ENCODE measurements at regions not wholly inside any gene's neighbourhood (a gene's known extent, or its start where the extent isn't known, plus 50 kb on each side); places are given as distances from the start of the nearest gene placed in this dataset.

- ChIA-PET CTCF (no interaction called here), POLR2A (no interaction called here)
- Mint-ChIP-seq H3K4me3 (no peak overlapping the region), H3K36me3 (ENCODE audit: low read depth) (no peaks in the 10 kb centered on the region), H3K9me3 (ENCODE audit: insufficient read depth) (no peaks in the 10 kb centered on the region), H3K4me1 (ENCODE audit: low read depth) (no peaks in the 10 kb centered on the region), H3K27ac (no peak overlapping the region), H3K27me3 (ENCODE audit: low read depth) (no peaks in the 10 kb centered on the region)
- no peak for DNase-seq
- ATAC-seq, result no peak
Measured at GRCh38 chr9:119086590-119086989, 282.6 kb downstream of the BRINP1 start.

DNA sequence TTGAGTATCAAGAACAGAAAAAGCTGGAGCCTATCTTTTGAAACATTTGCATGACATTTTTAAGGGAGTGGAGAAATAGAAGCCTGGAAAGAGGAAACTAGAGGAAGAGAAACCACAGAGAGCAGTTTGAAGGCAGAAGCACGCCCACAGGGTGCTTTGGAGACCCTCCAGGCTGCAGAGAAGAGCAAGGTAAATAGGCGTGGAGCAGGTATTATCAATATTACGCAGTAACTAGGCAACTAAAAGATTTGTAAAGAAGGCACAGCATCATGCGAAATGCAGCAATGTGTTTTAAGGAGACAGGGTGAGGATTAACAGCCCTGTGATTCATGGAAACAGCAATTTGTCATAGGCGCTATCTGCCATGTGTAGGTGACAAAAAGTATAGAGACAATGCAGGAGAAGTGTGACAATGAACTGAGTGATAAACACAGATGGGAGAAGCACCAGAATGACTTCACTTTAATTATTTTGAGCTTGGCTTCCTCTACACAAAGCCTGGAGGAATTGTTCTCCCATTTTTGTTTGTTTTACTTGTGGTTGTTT, 281.2 kb downstream of the BRINP1 start:
- H3K4me1 Mint-ChIP-seq (ENCODE audit: low read depth), result no peaks in the 10 kb centered on the region
- ChIA-PET POLR2A (no interaction called here), CTCF (no interaction called here)
- ATAC-seq, result no peak
- no peak for DNase-seq
- H3K4me3 Mint-ChIP-seq, result no peak overlapping the region
- H3K36me3 Mint-ChIP-seq (ENCODE audit: low read depth), result no peaks in the 10 kb centered on the region
- H3K27ac Mint-ChIP-seq, result no peak overlapping the region
- no peaks in the 10 kb centered on the region for H3K27me3 Mint-ChIP-seq (ENCODE audit: low read depth)
- H3K9me3 Mint-ChIP-seq (ENCODE audit: insufficient read depth), result no peaks in the 10 kb centered on the region

- POLR2A ChIA-PET, result no interaction called here
- H3K4me1 Mint-ChIP-seq (ENCODE audit: low read depth), result no peaks in the 10 kb centered on the region
- CTCF ChIA-PET, result no interaction called here
- no peak for DNase-seq
- ATAC-seq, result no peak
- no peaks in the 10 kb centered on the region for H3K9me3 Mint-ChIP-seq (ENCODE audit: insufficient read depth)
- H3K4me3 Mint-ChIP-seq, result no peak overlapping the region
- H3K27me3 Mint-ChIP-seq (ENCODE audit: low read depth), result no peaks in the 10 kb centered on the region
- H3K36me3 Mint-ChIP-seq (ENCODE audit: low read depth), result no peaks in the 10 kb centered on the region
- H3K27ac Mint-ChIP-seq, result no peak overlapping the region
Measured at GRCh38 chr9:119091074-119091473, 278.2 kb downstream of the BRINP1 start.

GRCh38 chr9:119092125-119092524, 277.1 kb downstream of the BRINP1 start:
- POLR2A ChIA-PET, result no interaction called here
- CTCF ChIA-PET, result no interaction called here
- H3K4me3 Mint-ChIP-seq, result no peak overlapping the region
- no peaks in the 10 kb centered on the region for H3K27me3 Mint-ChIP-seq (ENCODE audit: low read depth)
- ATAC-seq, result no peak
- H3K36me3 Mint-ChIP-seq (ENCODE audit: low read depth), result no peaks in the 10 kb centered on the region
- no peaks in the 10 kb centered on the region for H3K4me1 Mint-ChIP-seq (ENCODE audit: low read depth)
- no peak for DNase-seq
- H3K9me3 Mint-ChIP-seq (ENCODE audit: insufficient read depth), result no peaks in the 10 kb centered on the region
- no peak overlapping the region for H3K27ac Mint-ChIP-seq

GRCh38 chr9:119094086-119094485, 275.1 kb downstream of the BRINP1 start:
- Mint-ChIP-seq H3K4me1 (ENCODE audit: low read depth) (no peaks in the 10 kb centered on the region), H3K9me3 (ENCODE audit: insufficient read depth) (no peaks in the 10 kb centered on the region), H3K4me3 (no peak overlapping the region), H3K36me3 (ENCODE audit: low read depth) (no peaks in the 10 kb centered on the region), H3K27ac (no peak overlapping the region), H3K27me3 (ENCODE audit: low read depth) (no peaks in the 10 kb centered on the region)
- POLR2A ChIA-PET, result no interaction called here
- ATAC-seq (no peak), DNase-seq (no peak)
- CTCF ChIA-PET, result no interaction called here

DNA sequence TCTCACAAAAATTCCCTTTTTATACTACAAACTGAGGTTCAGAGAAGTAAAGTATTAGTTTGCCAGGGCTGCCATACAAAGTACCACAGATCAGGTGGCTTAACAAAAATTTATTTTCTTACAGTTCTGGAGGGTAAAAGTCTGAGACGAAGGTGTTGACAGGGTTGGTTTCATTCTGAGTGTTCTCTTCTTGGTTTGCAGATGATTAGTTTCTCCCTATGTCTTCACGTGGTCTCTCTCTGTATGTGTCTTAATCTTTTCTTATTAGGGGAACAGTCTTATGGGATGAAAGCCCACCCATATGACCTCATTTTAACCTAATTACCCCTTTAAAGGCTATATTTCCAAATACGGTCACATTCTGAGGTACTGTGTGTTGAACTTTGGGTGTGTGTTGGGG, 274.2 kb downstream of the BRINP1 start:
- Mint-ChIP-seq H3K4me3 (no peak overlapping the region), H3K4me1 (ENCODE audit: low read depth) (no peaks in the 10 kb centered on the region), H3K27ac (no peak overlapping the region), H3K9me3 (ENCODE audit: insufficient read depth) (no peaks in the 10 kb centered on the region), H3K27me3 (ENCODE audit: low read depth) (no peaks in the 10 kb centered on the region), H3K36me3 (ENCODE audit: low read depth) (no peaks in the 10 kb centered on the region)
- ATAC-seq (no peak), DNase-seq (no peak)
- CTCF ChIA-PET, result no interaction called here
- POLR2A ChIA-PET, result no interaction called here

DNA sequence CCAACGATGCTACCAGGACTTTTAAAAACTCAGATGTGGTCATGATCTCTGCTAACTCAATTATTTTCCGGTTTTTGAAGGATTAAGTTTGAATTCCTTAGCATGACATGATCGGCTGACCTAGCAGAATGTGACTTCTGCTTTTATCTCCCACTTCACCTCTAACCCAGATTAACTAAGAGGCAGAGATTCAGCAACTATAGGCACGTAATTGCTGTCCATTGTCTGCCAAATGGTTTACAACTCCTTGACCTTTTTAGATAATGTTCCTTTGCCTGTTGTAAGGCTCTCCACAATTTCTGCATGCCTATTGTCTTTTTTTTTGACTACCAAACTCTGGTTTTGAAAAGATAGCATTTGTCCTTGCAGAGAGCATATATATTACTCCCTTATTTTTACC, 268.2 kb downstream of the BRINP1 start:
- Mint-ChIP-seq H3K4me3 (no peak overlapping the region), H3K9me3 (ENCODE audit: insufficient read depth) (no peaks in the 10 kb centered on the region), H3K27me3 (ENCODE audit: low read depth) (no peaks in the 10 kb centered on the region), H3K4me1 (ENCODE audit: low read depth) (no peaks in the 10 kb centered on the region), H3K36me3 (ENCODE audit: low read depth) (no peaks in the 10 kb centered on the region), H3K27ac (no peak overlapping the region)
- ChIA-PET POLR2A (no interaction called here), CTCF (no interaction called here)
- ATAC-seq, result no peak
- no peak for DNase-seq

- Mint-ChIP-seq H3K4me3 (no peak overlapping the region), H3K4me1 (ENCODE audit: low read depth) (no peaks in the 10 kb centered on the region), H3K27me3 (ENCODE audit: low read depth) (no peaks in the 10 kb centered on the region), H3K9me3 (ENCODE audit: insufficient read depth) (no peaks in the 10 kb centered on the region), H3K27ac (no peak overlapping the region), H3K36me3 (ENCODE audit: low read depth) (no peaks in the 10 kb centered on the region)
- ATAC-seq (no peak), DNase-seq (no peak)
- POLR2A ChIA-PET, result no interaction called here
- CTCF ChIA-PET, result no interaction called here
Measured at GRCh38 chr9:119114681-119115080, 254.6 kb downstream of the BRINP1 start.

Data from activated CD8-positive, alpha-beta T cell treated with anti-CD3 and anti-CD28 coated beads, Interleukin-2, amount 10 ng/mL, durations not matched to agents 7 days and 5 days (primary cell).